HUDEP-2 (cell line): ENCODE measurements at regions not wholly inside any gene's neighbourhood (a gene's known extent, or its start where the extent isn't known, plus 50 kb on each side); places are given as distances from the start of the nearest gene placed in this dataset.

Experiments used
- DNase-seq, 76 experiments: peaks; one replicate each; lab custom pipeline; 2025; ENCODE audit not compliant: unreplicated experiment in 76 of 76; lab: John Stamatoyannopoulos, UW

- DNase-seq: peak in 3 of 76 experiments; percentile 2 to 13 (median 5)
These were observed 105.2 kb upstream of the ZNF521 start for GRCh38 chr18:25457126-25457525.

GRCh38 chr18:25456334-25457010 lies 104.5 kb upstream of the ZNF521 start:
- DNase-seq: no peak

- no peak for DNase-seq
These were observed 103.7 kb upstream of the ZNF521 start for GRCh38 chr18:25455646-25456045.

- no peak for DNase-seq
These were observed 103.2 kb upstream of the ZNF521 start for GRCh38 chr18:25455159-25455558.

GRCh38 chr18:25454730-25455129 lies 102.8 kb upstream of the ZNF521 start:
- no peak for DNase-seq

- DNase-seq: no peak
These were observed 102.3 kb upstream of the ZNF521 start for GRCh38 chr18:25454270-25454659.

- no peak for DNase-seq
These were observed 101.7 kb upstream of the ZNF521 start for GRCh38 chr18:25453556-25454269.

GRCh38 chr18:25451077-25451658 lies 99.2 kb upstream of the ZNF521 start:
- no peak for DNase-seq

- DNase-seq: no peak
These were observed 97.1 kb upstream of the ZNF521 start for GRCh38 chr18:25449046-25449445.

GRCh38 chr18:25446972-25447371 lies 95.0 kb upstream of the ZNF521 start:
- peak in 2 of 76 experiments; percentile 14 to 15 for DNase-seq

GRCh38 chr18:25445430-25445829 lies 93.5 kb upstream of the ZNF521 start:
- no peak for DNase-seq

GRCh38 chr18:25443776-25444175 lies 91.8 kb upstream of the ZNF521 start:
- DNase-seq: no peak

GRCh38 chr18:25435149-25435782 lies 83.3 kb upstream of the ZNF521 start:
- DNase-seq: no peak

- DNase-seq: no peak
These were observed 82.8 kb upstream of the ZNF521 start for GRCh38 chr18:25434745-25435144.

GRCh38 chr18:25433590-25433989 lies 81.6 kb upstream of the ZNF521 start:
- no peak for DNase-seq

GRCh38 chr18:25425024-25425423 lies 73.1 kb upstream of the ZNF521 start:
- DNase-seq: no peak

- no peak for DNase-seq
These were observed 71.8 kb upstream of the ZNF521 start for GRCh38 chr18:25423760-25424159.

- no peak for DNase-seq
These were observed 71.3 kb upstream of the ZNF521 start for GRCh38 chr18:25423267-25423666.

- DNase-seq: no peak
These were observed 70.3 kb upstream of the ZNF521 start for GRCh38 chr18:25422230-25422629.

GRCh38 chr18:25420077-25420825 lies 68.3 kb upstream of the ZNF521 start:
- no peak for DNase-seq

GRCh38 chr18:25416374-25416773 lies 64.4 kb upstream of the ZNF521 start:
- DNase-seq: no peak
